CD14-positive monocyte (primary cell): ENCODE measurements at regions not wholly inside any gene's neighbourhood (a gene's known extent, or its start where the extent isn't known, plus 50 kb on each side); places are given as distances from the start of the nearest gene placed in this dataset.
"Not testable (repeated sequence)": the region's sequence is repeated elsewhere in the genome, so short reads cannot be mapped to it uniquely, and the experiment has no call there.

ENCODE experiments used
- DNase-seq, 3 donors: peaks; one replicate each; pipeline ENCODE4 v3.0.0-alpha.2; 2011 to 2022
- H2AFZ ChIP-seq: 2 replicates; pipeline ENCODE4 v1.6.0; 2012; ENCODE audit warnings: mild to moderate bottlenecking, low read depth, low read length, inconsistent platforms; ENCODE audit not compliant: insufficient read depth, poor library complexity, severe bottlenecking
- H3K27ac ChIP-seq, 2 donors: 1 replicate in 1 of 2; 2 replicates in 1 of 2; pipeline ENCODE4 v1.5.1; 2012 to 2013; ENCODE audit warnings: low read length in 2 of 2, control low read depth in 1 of 2, inconsistent platforms in 1 of 2, low read depth in 1 of 2, mild to moderate bottlenecking in 1 of 2
- H3K27me3 ChIP-seq, 2 donors: one replicate each; pipeline versions ENCODE4 v1.6.0 to v1.6.1; 2011 to 2013; ENCODE audit warnings: low read length in 2 of 2; ENCODE audit not compliant: control insufficient read depth in 2 of 2, insufficient read depth in 2 of 2
- H3K36me3 ChIP-seq, 2 donors: replicated peaks in 1 of 2; 1 replicate in 1 of 2; 2 replicates in 1 of 2; pipeline versions ENCODE4 v1.5.1 to v1.6.1; 2012 to 2013; ENCODE audit warnings: low read length in 2 of 2, control low read depth in 1 of 2, inconsistent platforms in 1 of 2, mild to moderate bottlenecking in 1 of 2; ENCODE audit not compliant: insufficient read depth in 2 of 2, control insufficient read depth in 1 of 2
- H3K4me1 ChIP-seq, 2 donors: 1 replicate in 1 of 2; 2 replicates in 1 of 2; pipeline versions ENCODE4 v1.5.1 to v1.6.1; 2012 to 2013; ENCODE audit warnings: low read length in 2 of 2, control low read depth in 1 of 2, inconsistent platforms in 1 of 2, mild to moderate bottlenecking in 1 of 2, moderate library complexity in 1 of 2; ENCODE audit not compliant: insufficient read depth in 2 of 2, control insufficient read depth in 1 of 2
- H3K4me2 ChIP-seq: replicated peaks from 2 replicates; pipeline ENCODE3; 2012; ENCODE audit warnings: low read length, moderate library complexity, mild to moderate bottlenecking; ENCODE audit not compliant: poor library complexity, severe bottlenecking; ENCODE audit errors: extremely low read depth
- H3K4me3 ChIP-seq, 3 experiments: fragments of 200-600 bp in 1 of 3; sonication (generic) in 1 of 3; replicated peaks in 1 of 3; 1 replicate in 2 of 3; 2 replicates in 1 of 3; pipeline ENCODE4 v1.5.1; 2011 to 2013; ENCODE audit warnings: low read length in 3 of 3, mild to moderate bottlenecking in 3 of 3, control low read depth in 2 of 3, low read depth in 2 of 3, inconsistent platforms in 1 of 3, moderate library complexity in 1 of 3
- H3K79me2 ChIP-seq: 2 replicates; pipeline ENCODE4 v1.6.0; 2012; ENCODE audit warnings: mild to moderate bottlenecking, control low read depth, inconsistent platforms, low read length, moderate library complexity; ENCODE audit not compliant: insufficient read depth
- H3K9ac ChIP-seq: 2 replicates; pipeline ENCODE4 v1.6.0; 2017; ENCODE audit warnings: low read length, mild to moderate bottlenecking; ENCODE audit not compliant: insufficient read depth, poor library complexity, severe bottlenecking
- H3K9me3 ChIP-seq, 2 donors: replicated peaks in 1 of 2; 1 replicate in 1 of 2; 2 replicates in 1 of 2; pipeline versions ENCODE4 v1.5.1 to v1.6.1; 2012 to 2013; ENCODE audit warnings: low read length in 2 of 2, control low read depth in 1 of 2; ENCODE audit not compliant: control insufficient read depth in 1 of 2, insufficient read depth in 1 of 2
- H4K20me1 ChIP-seq: 2 replicates; pipeline ENCODE4 v1.6.0; 2012; ENCODE audit warnings: mild to moderate bottlenecking, low read length, control low read depth, moderate library complexity; ENCODE audit not compliant: insufficient read depth
- H3K27ac Mint-ChIP-seq, 7 donors: one replicate each; pipeline ENCODE4 v1.8.0; 2020; ENCODE audit warnings: mild to moderate bottlenecking in 7 of 7, mixed read lengths in 7 of 7, moderate library complexity in 6 of 7, inconsistent platforms in 2 of 7
- H3K27me3 Mint-ChIP-seq, 3 donors: one replicate each; pipeline ENCODE4 v1.8.0; 2021 to 2022; ENCODE audit warnings: low read depth in 3 of 3, mild to moderate bottlenecking in 3 of 3, mixed read lengths in 3 of 3, moderate library complexity in 3 of 3, inconsistent platforms in 1 of 3
- H3K36me3 Mint-ChIP-seq, 2 donors: one replicate each; pipeline ENCODE4 v1.8.0; 2020; ENCODE audit warnings: mixed read lengths in 2 of 2, inconsistent platforms in 1 of 2, mild to moderate bottlenecking in 1 of 2
- H3K4me1 Mint-ChIP-seq: one replicate; pipeline ENCODE4 v1.8.0; 2020; ENCODE audit warnings: mild to moderate bottlenecking, mixed read lengths
- H3K4me3 Mint-ChIP-seq, 2 donors: one replicate each; pipeline ENCODE4 v1.8.0; 2020; ENCODE audit warnings: mild to moderate bottlenecking in 2 of 2, mixed read lengths in 2 of 2, moderate library complexity in 1 of 2
- H3K9me3 Mint-ChIP-seq, 7 donors: one replicate each; pipeline ENCODE4 v1.8.0; 2020 to 2022; ENCODE audit warnings: mixed read lengths in 7 of 7, mild to moderate bottlenecking in 6 of 7, moderate library complexity in 6 of 7, inconsistent platforms in 2 of 7
- CTCF ChIP-seq: fragments of 200-600 bp; IDR thresholded peaks from one replicate; pipeline ENCODE4 v1.8.0; 2022; ENCODE audit warnings: antibody characterized with exemption, mild to moderate bottlenecking
- WGBS: methylation state at CpG from one replicate; pipeline ENCODE4 v1.1.5; 2013; ENCODE audit warnings: missing lambda C conversion rate; ENCODE audit not compliant: insufficient coverage; 5-methylcytosine and 5-hydroxymethylcytosine counted together
- intact Hi-C, 2 donors: fragments of 100-400 bp; cut with micrococcal nuclease; formaldehyde crosslinking; loops; one replicate each; pipeline versions ENCODE4 v1.15.0 to v1.15.1; 2023

- Histone ChIP-seq H3K9ac (no peak overlapping the region), H3K9me3 (peaks cover 0 to 5% of the 10 kb centered on the region in 2 donors), H3K36me3 (no peaks in the 10 kb centered on the region), H3K4me1 (peaks cover 6 to 14% of the 10 kb centered on the region in 2 donors), H3K27me3 (no peaks in the 10 kb centered on the region), H3K4me3 (no peak overlapping the region), H2AFZ (no peak overlapping the region), H3K27ac (no peak overlapping the region), H3K4me2 (no peak overlapping the region), H4K20me1 (no peaks in the 10 kb centered on the region), H3K79me2 (no peaks in the 10 kb centered on the region)
- H3K4me1 Mint-ChIP-seq: peaks cover 25% of the 10 kb centered on the region
- H3K36me3 Mint-ChIP-seq: no peaks in the 10 kb centered on the region
- H3K4me3 Mint-ChIP-seq: no peak overlapping the region
- no peak for TF ChIP-seq CTCF
- DNase-seq: no peak
- peaks cover 0 to 4% (median 1%) of the 10 kb centered on the region in 3 donors for H3K27me3 Mint-ChIP-seq
- no peak overlapping the region for H3K27ac Mint-ChIP-seq
- H3K9me3 Mint-ChIP-seq: peaks cover 0 to 16% (median 7%) of the 10 kb centered on the region in 7 donors
- intact Hi-C loops: no loop called here
These were observed 231.8 kb upstream of the DAB2 start for GRCh38 chr5:39656600-39656999.

- Histone ChIP-seq H3K36me3 (no peaks in the 10 kb centered on the region), H3K27ac (no peak overlapping the region), H3K79me2 (no peaks in the 10 kb centered on the region), H2AFZ (no peak overlapping the region), H3K4me2 (no peak overlapping the region), H3K4me1 (peaks cover 6 to 9% of the 10 kb centered on the region in 2 donors), H4K20me1 (no peaks in the 10 kb centered on the region), H3K9ac (no peak overlapping the region), H3K9me3 (peaks cover 0 to 5% of the 10 kb centered on the region in 2 donors), H3K27me3 (no peaks in the 10 kb centered on the region), H3K4me3 (no peak overlapping the region)
- TF ChIP-seq CTCF: no peak
- Mint-ChIP-seq H3K27me3 (peaks cover 0 to 4% (median 1%) of the 10 kb centered on the region in 3 donors), H3K9me3 (peaks cover 0 to 16% (median 7%) of the 10 kb centered on the region in 7 donors), H3K4me3 (no peak overlapping the region), H3K4me1 (peaks cover 17% of the 10 kb centered on the region), H3K36me3 (no peaks in the 10 kb centered on the region), H3K27ac (no peak overlapping the region)
- 58% methylated on average over 3 of the region's 4 CpGs for WGBS
- peak in 1 of 3 donors; percentile 10 for DNase-seq
- intact Hi-C loops: no loop called here
These were observed 229.9 kb upstream of the DAB2 start for GRCh38 chr5:39654715-39655114.

GRCh38 chr5:39652481-39652880, 227.7 kb upstream of the DAB2 start:
- H3K36me3 Mint-ChIP-seq, H3K9ac ChIP-seq, H3K27me3 Mint-ChIP-seq, H3K4me3 Mint-ChIP-seq, H3K36me3 ChIP-seq, H3K4me3 ChIP-seq, H3K9me3 ChIP-seq, H4K20me1 ChIP-seq, H3K27ac ChIP-seq, H2AFZ ChIP-seq, H3K4me1 ChIP-seq, DNase-seq, intact Hi-C loops, H3K4me2 ChIP-seq, H3K27ac Mint-ChIP-seq, H3K79me2 ChIP-seq, H3K27me3 ChIP-seq: not testable (repeated sequence)
- H3K4me1 Mint-ChIP-seq: peaks cover 17% of the 10 kb centered on the region
- peaks cover 0 to 18% (median 7%) of the 10 kb centered on the region in 7 donors for H3K9me3 Mint-ChIP-seq
- WGBS: 90% methylated on average over 5 of the region's 6 CpGs
